Upper lobe of right lung (tissue), 1 donor: ENCODE measurements at regions not wholly inside any gene's neighbourhood (a gene's known extent, or its start where the extent isn't known, plus 50 kb on each side); places are given as distances from the start of the nearest gene placed in this dataset.

Experiments used
- ATAC-seq: fragments of 200-7000 bp; cut with Tn5 transposase; one replicate; pipeline ENCODE4 v1.9.1; 2020; ENCODE audit warnings: mild to moderate bottlenecking, moderate library complexity
- DNase-seq: peaks from one replicate; pipeline ENCODE4 v3.0.0-alpha.2; 2020
- H3K27ac ChIP-seq: fragments of 200-600 bp; one replicate; pipeline ENCODE4 v1.8.0; 2022
- H3K27me3 ChIP-seq: fragments of 200-600 bp; one replicate; pipeline ENCODE4 v1.8.0; 2022; ENCODE audit warnings: mild to moderate bottlenecking
- H3K36me3 ChIP-seq: fragments of 200-600 bp; one replicate; pipeline ENCODE4 v1.8.0; 2022
- H3K4me1 ChIP-seq: fragments of 200-600 bp; one replicate; pipeline ENCODE4 v1.8.0; 2022
- H3K4me3 ChIP-seq: fragments of 200-600 bp; one replicate; pipeline ENCODE4 v1.8.0; 2022; ENCODE audit warnings: mild to moderate bottlenecking
- H3K9me3 ChIP-seq: fragments of 200-600 bp; one replicate; pipeline ENCODE4 v1.8.0; 2022
- intact Hi-C: fragments of 100-400 bp; cut with DNase I; formaldehyde crosslinking; loops from one replicate; pipeline ENCODE4 v1.11.0; 2022
- TF ChIP-seq, protein P1 (sequence below): fragments of 200-600 bp; IDR thresholded peaks from one replicate; pipeline ENCODE4 v1.8.0; 2022; ENCODE audit warnings: antibody characterized with exemption
- donor health status: DM: no; HTN: yes; CAD: no; lungs with severe emphysema.

DNA sequence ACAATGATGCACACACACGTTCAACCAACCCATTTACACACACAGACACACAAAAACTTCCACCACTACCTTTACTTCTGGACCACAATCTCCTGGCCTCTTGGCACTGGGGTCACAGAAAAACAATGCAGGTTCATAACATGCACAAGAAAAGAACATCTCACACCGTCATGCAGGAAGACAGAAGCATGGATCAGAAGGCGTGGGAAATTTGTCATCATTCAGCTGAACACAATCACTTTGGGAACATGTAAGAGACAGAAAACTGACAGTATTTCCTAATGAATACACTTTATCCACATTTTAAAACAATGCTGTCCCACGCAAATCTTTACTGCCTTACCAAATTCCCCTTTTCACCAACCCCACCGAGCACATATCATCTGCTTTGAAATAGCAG is 501.9 kb upstream of the KLHL29 start:
- no peaks in the 10 kb centered on the region for H3K27me3 ChIP-seq
- no peak overlapping the region for H3K4me3 ChIP-seq
- H3K27ac ChIP-seq, result no peak overlapping the region
- no peaks in the 10 kb centered on the region for H3K4me1 ChIP-seq
- DNase-seq (no peak), ATAC-seq (no peak)
- TF ChIP-seq, protein P1, sequence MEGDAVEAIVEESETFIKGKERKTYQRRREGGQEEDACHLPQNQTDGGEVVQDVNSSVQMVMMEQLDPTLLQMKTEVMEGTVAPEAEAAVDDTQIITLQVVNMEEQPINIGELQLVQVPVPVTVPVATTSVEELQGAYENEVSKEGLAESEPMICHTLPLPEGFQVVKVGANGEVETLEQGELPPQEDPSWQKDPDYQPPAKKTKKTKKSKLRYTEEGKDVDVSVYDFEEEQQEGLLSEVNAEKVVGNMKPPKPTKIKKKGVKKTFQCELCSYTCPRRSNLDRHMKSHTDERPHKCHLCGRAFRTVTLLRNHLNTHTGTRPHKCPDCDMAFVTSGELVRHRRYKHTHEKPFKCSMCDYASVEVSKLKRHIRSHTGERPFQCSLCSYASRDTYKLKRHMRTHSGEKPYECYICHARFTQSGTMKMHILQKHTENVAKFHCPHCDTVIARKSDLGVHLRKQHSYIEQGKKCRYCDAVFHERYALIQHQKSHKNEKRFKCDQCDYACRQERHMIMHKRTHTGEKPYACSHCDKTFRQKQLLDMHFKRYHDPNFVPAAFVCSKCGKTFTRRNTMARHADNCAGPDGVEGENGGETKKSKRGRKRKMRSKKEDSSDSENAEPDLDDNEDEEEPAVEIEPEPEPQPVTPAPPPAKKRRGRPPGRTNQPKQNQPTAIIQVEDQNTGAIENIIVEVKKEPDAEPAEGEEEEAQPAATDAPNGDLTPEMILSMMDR, result no peak
- intact Hi-C loops, result no loop called here
- no peaks in the 10 kb centered on the region for H3K9me3 ChIP-seq
- H3K36me3 ChIP-seq, result no peaks in the 10 kb centered on the region

DNA sequence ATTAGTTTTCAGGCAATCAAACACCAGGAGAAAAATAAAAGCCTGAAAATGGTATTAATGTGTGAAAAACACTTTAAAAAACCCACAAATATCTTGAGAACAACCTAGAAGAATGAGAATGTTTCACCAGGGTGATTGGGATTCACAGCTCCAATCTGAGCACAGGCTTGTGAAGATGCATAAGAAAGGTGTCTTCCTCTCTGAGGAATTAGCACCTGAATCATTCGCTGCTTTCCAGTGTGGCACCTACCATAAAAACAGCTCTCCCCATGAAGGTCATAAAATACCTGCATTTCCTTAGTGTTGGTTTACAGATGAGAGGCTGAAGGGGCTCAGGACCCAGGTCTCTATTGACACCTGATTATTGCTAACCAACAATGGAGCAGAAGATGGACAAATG is 499.7 kb upstream of the KLHL29 start:
- no peaks in the 10 kb centered on the region for H3K4me1 ChIP-seq
- H3K4me3 ChIP-seq, result no peak overlapping the region
- TF ChIP-seq, protein P1, result no peak
- intact Hi-C loops, result no loop called here
- H3K27ac ChIP-seq, result no peak overlapping the region
- H3K27me3 ChIP-seq, result no peaks in the 10 kb centered on the region
- DNase-seq (no peak), ATAC-seq (no peak)
- H3K36me3 ChIP-seq, result no peaks in the 10 kb centered on the region
- H3K9me3 ChIP-seq, result no peaks in the 10 kb centered on the region

GRCh38 chr2:22887426-22887825 is 497.6 kb upstream of the KLHL29 start:
- Histone ChIP-seq H3K4me1 (no peaks in the 10 kb centered on the region), H3K27me3 (no peaks in the 10 kb centered on the region), H3K27ac (no peak overlapping the region), H3K9me3 (no peaks in the 10 kb centered on the region), H3K36me3 (no peaks in the 10 kb centered on the region), H3K4me3 (no peak overlapping the region)
- ATAC-seq (no peak), DNase-seq (no peak)
- intact Hi-C loops, result no loop called here
- TF ChIP-seq, protein P1, result no peak

- ATAC-seq, result no peak
- TF ChIP-seq, protein P1, result no peak
Measured at GRCh38 chr2:22887845-22888244, 497.1 kb upstream of the KLHL29 start.

DNA sequence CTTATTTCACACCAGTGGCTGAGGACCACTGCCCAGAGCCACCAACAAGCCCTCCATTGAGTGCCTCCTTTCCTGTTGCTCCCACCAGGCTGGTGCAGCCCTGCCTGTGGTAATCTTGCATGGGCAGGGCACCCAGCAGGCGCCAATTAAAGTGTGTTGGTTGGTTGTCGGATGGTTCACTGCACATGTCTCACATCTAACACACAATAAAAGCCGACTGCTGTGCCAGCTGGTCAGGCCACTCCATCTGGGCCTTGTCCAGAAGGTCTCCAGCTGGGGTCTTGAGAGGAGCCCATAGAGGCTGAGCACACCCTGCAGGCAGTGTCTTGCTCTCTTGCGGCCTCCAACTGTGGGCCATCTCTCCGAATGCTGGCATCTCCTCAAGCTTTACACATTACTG is 494.8 kb upstream of the KLHL29 start:
- Histone ChIP-seq H3K4me3 (no peak overlapping the region), H3K9me3 (no peaks in the 10 kb centered on the region), H3K4me1 (no peaks in the 10 kb centered on the region), H3K27me3 (no peaks in the 10 kb centered on the region), H3K36me3 (no peaks in the 10 kb centered on the region), H3K27ac (no peak overlapping the region)
- intact Hi-C loops, result no loop called here
- DNase-seq (no peak), ATAC-seq (no peak)
- TF ChIP-seq, protein P1, result no peak

More at GRCh38 chr2:22887845-22888244, 497.1 kb upstream of the KLHL29 start:
- Histone ChIP-seq H3K4me3 (no peak overlapping the region), H3K27ac (no peak overlapping the region), H3K4me1 (no peaks in the 10 kb centered on the region), H3K36me3 (no peaks in the 10 kb centered on the region), H3K9me3 (no peaks in the 10 kb centered on the region), H3K27me3 (no peaks in the 10 kb centered on the region)
- intact Hi-C loops, result no loop called here
- no peak for DNase-seq

- H3K4me3 ChIP-seq, result no peak overlapping the region
- H3K27me3 ChIP-seq, result no peaks in the 10 kb centered on the region
- no peaks in the 10 kb centered on the region for H3K4me1 ChIP-seq
- intact Hi-C loops, result no loop called here
- TF ChIP-seq, protein P1, result no peak
- H3K27ac ChIP-seq, result no peak overlapping the region
- ATAC-seq (no peak), DNase-seq (no peak)
- no peaks in the 10 kb centered on the region for H3K36me3 ChIP-seq
- H3K9me3 ChIP-seq, result no peaks in the 10 kb centered on the region
Measured at GRCh38 chr2:22893761-22894517, 491.0 kb upstream of the KLHL29 start.
